ENCODE measurements at regions not wholly inside any gene's neighbourhood (a gene's known extent, or its start where the extent isn't known, plus 50 kb on each side); places are given as distances from the start of the nearest gene placed in this dataset.

GRCh38 chr7:82594665-82595064 is 151.1 kb upstream of the CACNA2D1 start:
- TF ChIP-seq CTCF (IDR thresholded peaks at IDR 0.05; ENCODE audit: insufficient read depth in 1 of 2, low read depth in 1 of 2, low read length in 1 of 2, severe bottlenecking in 1 of 2, unreplicated experiment in 1 of 2), result no peak
- Mint-ChIP-seq H3K36me3 (ENCODE audit: insufficient read depth, unreplicated experiment) (no peaks in the 10 kb centered on the region), H3K27ac (ENCODE audit: unreplicated experiment) (no peak overlapping the region), H3K27me3 (ENCODE audit: insufficient read depth, unreplicated experiment) (peaks cover 10% of the 10 kb centered on the region), H3K4me3 (ENCODE audit: unreplicated experiment) (no peak overlapping the region), H3K4me1 (ENCODE audit: low read depth, unreplicated experiment) (no peaks in the 10 kb centered on the region), H3K9me3 (ENCODE audit: unreplicated experiment) (no peaks in the 10 kb centered on the region)
- ChIA-PET POLR2A (no interaction called here), CTCF (interaction anchor here (0.7 kb wide), 1 partner anchor 128 kb away, joined by 3 read pairs; no protein-coding TSS in a partner anchor)
- Histone ChIP-seq H3K27me3 (replicated peaks; ENCODE audit: control insufficient read depth, insufficient read depth, low read length) (no peaks in the 10 kb centered on the region), H3K4me1 (no peaks in the 10 kb centered on the region), H3K36me3 (ENCODE audit: control insufficient read depth, insufficient read depth, low read length) (no peaks in the 10 kb centered on the region), H3K9me3 (no peaks in the 10 kb centered on the region), H3K4me3 (ENCODE audit: low read depth, low read length) (no peak overlapping the region)
- no peak for DNase-seq
- BruUV-seq (replicated peaks), result no TSS peak
- intact Hi-C loops (cut with micrococcal nuclease; ENCODE audit: unreplicated experiment), result no loop called here

- BruUV-seq (replicated peaks), result no TSS peak
- H3K9me3 Mint-ChIP-seq (ENCODE audit: unreplicated experiment), result no peaks in the 10 kb centered on the region
- H3K4me1 Mint-ChIP-seq (ENCODE audit: low read depth, unreplicated experiment), result no peaks in the 10 kb centered on the region
- no peak for TF ChIP-seq CTCF (IDR thresholded peaks at IDR 0.05; ENCODE audit: insufficient read depth in 1 of 2, low read depth in 1 of 2, low read length in 1 of 2, severe bottlenecking in 1 of 2, unreplicated experiment in 1 of 2)
- POLR2A ChIA-PET, result no interaction called here
- no peak overlapping the region for H3K4me3 Mint-ChIP-seq (ENCODE audit: unreplicated experiment)
- peaks cover 10% of the 10 kb centered on the region for H3K27me3 Mint-ChIP-seq (ENCODE audit: insufficient read depth, unreplicated experiment)
- Histone ChIP-seq H3K9me3 (no peaks in the 10 kb centered on the region), H3K4me3 (ENCODE audit: low read depth, low read length) (no peak overlapping the region), H3K27me3 (replicated peaks; ENCODE audit: control insufficient read depth, insufficient read depth, low read length) (no peaks in the 10 kb centered on the region), H3K36me3 (ENCODE audit: control insufficient read depth, insufficient read depth, low read length) (no peaks in the 10 kb centered on the region), H3K4me1 (no peaks in the 10 kb centered on the region)
- intact Hi-C loops (cut with micrococcal nuclease; ENCODE audit: unreplicated experiment), result no loop called here
- CTCF ChIA-PET, result no interaction called here
- no peaks in the 10 kb centered on the region for H3K36me3 Mint-ChIP-seq (ENCODE audit: insufficient read depth, unreplicated experiment)
- H3K27ac Mint-ChIP-seq (ENCODE audit: unreplicated experiment), result no peak overlapping the region
- DNase-seq, result no peak
Measured at GRCh38 chr7:82593780-82594179, 150.2 kb upstream of the CACNA2D1 start.

GRCh38 chr7:82592416-82592815 is 148.8 kb upstream of the CACNA2D1 start:
- Mint-ChIP-seq H3K27me3 (ENCODE audit: insufficient read depth, unreplicated experiment) (peaks cover 9% of the 10 kb centered on the region), H3K4me3 (ENCODE audit: unreplicated experiment) (no peak overlapping the region), H3K9me3 (ENCODE audit: unreplicated experiment) (no peaks in the 10 kb centered on the region), H3K36me3 (ENCODE audit: insufficient read depth, unreplicated experiment) (no peaks in the 10 kb centered on the region), H3K27ac (ENCODE audit: unreplicated experiment) (no peak overlapping the region), H3K4me1 (ENCODE audit: low read depth, unreplicated experiment) (no peaks in the 10 kb centered on the region)
- no TSS peak for BruUV-seq (replicated peaks)
- Histone ChIP-seq H3K27me3 (replicated peaks; ENCODE audit: control insufficient read depth, insufficient read depth, low read length) (no peaks in the 10 kb centered on the region), H3K9me3 (no peaks in the 10 kb centered on the region), H3K4me3 (ENCODE audit: low read depth, low read length) (no peak overlapping the region), H3K36me3 (ENCODE audit: control insufficient read depth, insufficient read depth, low read length) (no peaks in the 10 kb centered on the region), H3K4me1 (no peaks in the 10 kb centered on the region)
- TF ChIP-seq CTCF (IDR thresholded peaks at IDR 0.05; ENCODE audit: insufficient read depth in 1 of 2, low read depth in 1 of 2, low read length in 1 of 2, severe bottlenecking in 1 of 2, unreplicated experiment in 1 of 2), result no peak
- intact Hi-C loops (cut with micrococcal nuclease; ENCODE audit: unreplicated experiment), result no loop called here
- ChIA-PET CTCF (no interaction called here), POLR2A (no interaction called here)
- no peak for DNase-seq

Measured in Caco-2 (cell line).